IMR-90 (cell line): ENCODE measurements at regions not wholly inside any gene's neighbourhood (a gene's known extent, or its start where the extent isn't known, plus 50 kb on each side); places are given as distances from the start of the nearest gene placed in this dataset.

Experiments used
- CEBPB ChIP-seq: IDR thresholded peaks from 2 replicates; pipeline ENCODE4 v1.6.1; 2012; ENCODE audit warnings: low read depth, low read length, improper control_type of control experiment
- FOS ChIP-seq: fragments of 150-350 bp; IDR thresholded peaks from 2 replicates; pipeline ENCODE4 v1.6.1; 2016; ENCODE audit warnings: low read depth, low read length
- MAFK ChIP-seq: IDR thresholded peaks from 2 replicates; pipeline ENCODE4 v1.6.1; 2012; ENCODE audit warnings: low read depth, low read length, improper control_type of control experiment
- MAZ ChIP-seq: IDR thresholded peaks from 2 replicates; pipeline ENCODE4 v1.6.1; 2012; ENCODE audit warnings: low read depth, mild to moderate bottlenecking, low read length, improper control_type of control experiment, moderate library complexity, borderline replicate concordance
- MXI1 ChIP-seq: IDR thresholded peaks from 2 replicates; pipeline ENCODE4 v1.6.1; 2012; ENCODE audit warnings: low read depth, mild to moderate bottlenecking, low read length, moderate library complexity, borderline replicate concordance
- NFE2L2 ChIP-seq: fragments of 150-350 bp; IDR thresholded peaks from 2 replicates; pipeline ENCODE4 v1.6.1; 2016; ENCODE audit warnings: low read depth, mild to moderate bottlenecking, low read length
- POLR2A ChIP-seq: IDR thresholded peaks from 2 replicates; pipeline ENCODE4 v1.6.1; 2012; ENCODE audit warnings: mild to moderate bottlenecking, low read depth, low read length
- RAD21 ChIP-seq: IDR thresholded peaks from 2 replicates; pipeline ENCODE4 v1.6.1; 2012; ENCODE audit warnings: low read length, improper control_type of control experiment
- RCOR1 ChIP-seq: IDR thresholded peaks from 2 replicates; pipeline ENCODE4 v1.6.1; 2012; ENCODE audit warnings: mild to moderate bottlenecking, low read length, improper control_type of control experiment; ENCODE audit not compliant: insufficient replicate concordance
- SMC3 ChIP-seq: fragments of 150-350 bp; IDR thresholded peaks from 2 replicates; pipeline ENCODE4 v1.6.1; 2016; ENCODE audit warnings: low read depth, mild to moderate bottlenecking, antibody characterized with exemption, low read length, moderate library complexity
- TF ChIP-seq, protein P1 (sequence below): conservative IDR thresholded peaks from 2 replicates; pipeline ENCODE4 v1.5.1; 2012; ENCODE audit warnings: mild to moderate bottlenecking, low read depth, low read length, improper control_type of control experiment

DNA sequence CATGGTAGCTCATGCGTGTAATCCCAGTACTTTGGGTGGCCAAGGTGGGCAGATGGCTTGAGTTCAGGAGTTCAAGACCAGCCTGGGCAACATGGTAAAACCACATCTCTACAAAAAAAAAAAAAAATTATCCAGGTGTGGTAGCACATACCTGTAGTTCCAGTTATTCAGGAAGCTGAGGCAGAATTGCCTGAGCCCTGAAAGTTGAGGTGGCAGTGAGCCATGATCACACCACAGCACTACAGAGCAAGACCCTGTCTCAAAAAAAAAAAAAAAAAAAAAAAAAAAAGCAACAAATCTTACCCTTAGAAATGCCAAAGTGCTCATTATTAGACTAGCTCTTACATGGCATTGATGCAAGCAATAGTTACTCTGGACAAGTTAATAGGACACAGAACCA lies 724.9 kb downstream of the MAT2B start:
- TF ChIP-seq, protein P1, sequence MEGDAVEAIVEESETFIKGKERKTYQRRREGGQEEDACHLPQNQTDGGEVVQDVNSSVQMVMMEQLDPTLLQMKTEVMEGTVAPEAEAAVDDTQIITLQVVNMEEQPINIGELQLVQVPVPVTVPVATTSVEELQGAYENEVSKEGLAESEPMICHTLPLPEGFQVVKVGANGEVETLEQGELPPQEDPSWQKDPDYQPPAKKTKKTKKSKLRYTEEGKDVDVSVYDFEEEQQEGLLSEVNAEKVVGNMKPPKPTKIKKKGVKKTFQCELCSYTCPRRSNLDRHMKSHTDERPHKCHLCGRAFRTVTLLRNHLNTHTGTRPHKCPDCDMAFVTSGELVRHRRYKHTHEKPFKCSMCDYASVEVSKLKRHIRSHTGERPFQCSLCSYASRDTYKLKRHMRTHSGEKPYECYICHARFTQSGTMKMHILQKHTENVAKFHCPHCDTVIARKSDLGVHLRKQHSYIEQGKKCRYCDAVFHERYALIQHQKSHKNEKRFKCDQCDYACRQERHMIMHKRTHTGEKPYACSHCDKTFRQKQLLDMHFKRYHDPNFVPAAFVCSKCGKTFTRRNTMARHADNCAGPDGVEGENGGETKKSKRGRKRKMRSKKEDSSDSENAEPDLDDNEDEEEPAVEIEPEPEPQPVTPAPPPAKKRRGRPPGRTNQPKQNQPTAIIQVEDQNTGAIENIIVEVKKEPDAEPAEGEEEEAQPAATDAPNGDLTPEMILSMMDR: no peak
- no peak for TF ChIP-seq RAD21
- no peak for TF ChIP-seq POLR2A
- no peak for TF ChIP-seq MAZ
- no peak for TF ChIP-seq SMC3
- TF ChIP-seq CEBPB: no peak
- TF ChIP-seq FOS: no peak
- no peak for TF ChIP-seq MXI1
- no peak for TF ChIP-seq RCOR1
- TF ChIP-seq MAFK: no peak
- no peak for TF ChIP-seq NFE2L2
